GM18868 (cell line): ENCODE measurements at regions not wholly inside any gene's neighbourhood (a gene's known extent, or its start where the extent isn't known, plus 50 kb on each side); places are given as distances from the start of the nearest gene placed in this dataset.
"Not testable (repeated sequence)": the region's sequence is repeated elsewhere in the genome, so short reads cannot be mapped to it uniquely, and the experiment has no call there.

Source experiments
- ATAC-seq: cut with Tn5 transposase; IDR thresholded peaks from one replicate; pipeline ENCODE4 v1.9.1; 2021; ENCODE audit warnings: mild to moderate bottlenecking, moderate library complexity; ENCODE audit not compliant: unreplicated experiment

- ATAC-seq, result no peak
These were observed 206.4 kb downstream of the MEX3B start for GRCh38 chr15:81839387-81839786.

- ATAC-seq, result no peak
These were observed 210.1 kb downstream of the MEX3B start for GRCh38 chr15:81835731-81836130.

GRCh38 chr15:81830520-81830919 lies 215.3 kb downstream of the MEX3B start:
- no peak for ATAC-seq

- ATAC-seq, result no peak
These were observed 215.9 kb downstream of the MEX3B start for GRCh38 chr15:81829918-81830317.

- ATAC-seq, result no peak
These were observed 217.7 kb downstream of the MEX3B start for GRCh38 chr15:81828135-81828534.

GRCh38 chr15:81825136-81825535 lies 220.7 kb downstream of the MEX3B start:
- ATAC-seq, result no peak

- not testable (repeated sequence) for ATAC-seq
These were observed 223.2 kb downstream of the MEX3B start for GRCh38 chr15:81822587-81822986.

- no peak for ATAC-seq
These were observed 225.7 kb downstream of the MEX3B start for GRCh38 chr15:81819924-81820635.

- ATAC-seq, result no peak
These were observed 230.8 kb downstream of the MEX3B start for GRCh38 chr15:81814882-81815455.

GRCh38 chr15:81813215-81813614 lies 232.6 kb downstream of the MEX3B start:
- ATAC-seq, result no peak

- no peak for ATAC-seq
These were observed 233.4 kb downstream of the MEX3B start for GRCh38 chr15:81812456-81812855.

- no peak for ATAC-seq
These were observed 234.1 kb downstream of the MEX3B start for GRCh38 chr15:81811736-81812135.

GRCh38 chr15:81809543-81809942 lies 236.3 kb downstream of the MEX3B start:
- no peak for ATAC-seq

- no peak for ATAC-seq
These were observed 238.0 kb downstream of the MEX3B start for GRCh38 chr15:81807806-81808205.

GRCh38 chr15:81807186-81807585 lies 238.6 kb downstream of the MEX3B start:
- no peak for ATAC-seq

- ATAC-seq, result no peak
These were observed 249.9 kb downstream of the MEX3B start for GRCh38 chr15:81795899-81796298.

- ATAC-seq, result no peak
These were observed 253.2 kb downstream of the MEX3B start for GRCh38 chr15:81792646-81793045.

- not testable (repeated sequence) for ATAC-seq
These were observed 254.5 kb downstream of the MEX3B start for GRCh38 chr15:81791322-81791721.

- no peak for ATAC-seq
These were observed 256.4 kb downstream of the MEX3B start for GRCh38 chr15:81789403-81789802.

GRCh38 chr15:81786776-81787175 lies 259.0 kb downstream of the MEX3B start:
- no peak for ATAC-seq

- no peak for ATAC-seq
These were observed 260.1 kb downstream of the MEX3B start for GRCh38 chr15:81785679-81786078.

- ATAC-seq, result no peak
These were observed 260.6 kb downstream of the MEX3B start for GRCh38 chr15:81785181-81785580.

GRCh38 chr15:81784751-81785150 lies 261.1 kb downstream of the MEX3B start:
- ATAC-seq, result no peak
